Lower leg skin (tissue), 4 donors: ENCODE measurements at regions not wholly inside any gene's neighbourhood (a gene's known extent, or its start where the extent isn't known, plus 50 kb on each side); places are given as distances from the start of the nearest gene placed in this dataset.

ENCODE experiments used
- DNase-seq, 2 donors: peaks; one replicate each; pipeline ENCODE4 v3.0.0-alpha.2; 2019; ENCODE audit warnings: low spot score in 2 of 2
- H3K4me3 ChIP-seq: fragments of 200-600 bp; sonication (generic); 2 replicates; pipeline ENCODE4 v1.5.1; 2017; ENCODE audit warnings: mild to moderate bottlenecking, low read depth; ENCODE audit not compliant: poor library complexity, severe bottlenecking
- POLR2A ChIP-seq, 2 donors: fragments of 450-650 bp; IDR thresholded peaks; one replicate each; pipeline ENCODE4 v1.6.1; 2016 to 2017; ENCODE audit warnings: antibody characterized with exemption in 2 of 2, mild to moderate bottlenecking in 1 of 2, moderate library complexity in 1 of 2
- WGBS, 2 donors: methylation state at CpG; one replicate each; pipeline ENCODE4 v1.1.5; 2018; 5-methylcytosine and 5-hydroxymethylcytosine counted together
- intact Hi-C: fragments of 100-400 bp; cut with DNase I; formaldehyde crosslinking; loops from one replicate; pipeline ENCODE4 v1.15.0; 2023; ENCODE audit warnings: low total_unique reads
- TF ChIP-seq, protein P1 (sequence below), 3 donors: fragments of 450-650 bp; IDR thresholded peaks; one replicate each; pipeline ENCODE4 v1.5.1; 2016; ENCODE audit warnings: antibody characterized with exemption in 3 of 3, mild to moderate bottlenecking in 3 of 3, moderate library complexity in 2 of 3

DNA sequence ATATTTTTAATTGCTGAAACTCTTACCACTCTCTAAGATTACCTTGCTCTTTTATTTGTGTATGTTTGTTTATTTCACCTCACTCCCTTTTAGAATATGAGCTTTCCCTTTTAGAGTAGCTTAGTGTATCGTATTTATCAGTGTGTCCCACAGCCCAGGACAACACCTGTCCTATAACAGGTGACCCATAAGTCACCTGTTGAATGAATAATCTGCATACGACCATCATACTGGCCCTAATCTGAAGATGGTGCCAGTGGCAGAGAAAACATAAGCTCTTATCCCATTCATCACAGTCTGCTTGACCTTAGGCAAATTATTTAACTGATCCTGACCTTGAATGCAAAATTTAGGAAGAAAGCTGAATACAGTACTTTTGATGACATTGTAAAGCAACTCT lies 254.6 kb upstream of the NR2F2 start:
- DNase-seq: no peak
- 70 to 81% methylated on average over 2 of the region's 2 CpGs for WGBS, 2 donors
- TF ChIP-seq, protein P1, sequence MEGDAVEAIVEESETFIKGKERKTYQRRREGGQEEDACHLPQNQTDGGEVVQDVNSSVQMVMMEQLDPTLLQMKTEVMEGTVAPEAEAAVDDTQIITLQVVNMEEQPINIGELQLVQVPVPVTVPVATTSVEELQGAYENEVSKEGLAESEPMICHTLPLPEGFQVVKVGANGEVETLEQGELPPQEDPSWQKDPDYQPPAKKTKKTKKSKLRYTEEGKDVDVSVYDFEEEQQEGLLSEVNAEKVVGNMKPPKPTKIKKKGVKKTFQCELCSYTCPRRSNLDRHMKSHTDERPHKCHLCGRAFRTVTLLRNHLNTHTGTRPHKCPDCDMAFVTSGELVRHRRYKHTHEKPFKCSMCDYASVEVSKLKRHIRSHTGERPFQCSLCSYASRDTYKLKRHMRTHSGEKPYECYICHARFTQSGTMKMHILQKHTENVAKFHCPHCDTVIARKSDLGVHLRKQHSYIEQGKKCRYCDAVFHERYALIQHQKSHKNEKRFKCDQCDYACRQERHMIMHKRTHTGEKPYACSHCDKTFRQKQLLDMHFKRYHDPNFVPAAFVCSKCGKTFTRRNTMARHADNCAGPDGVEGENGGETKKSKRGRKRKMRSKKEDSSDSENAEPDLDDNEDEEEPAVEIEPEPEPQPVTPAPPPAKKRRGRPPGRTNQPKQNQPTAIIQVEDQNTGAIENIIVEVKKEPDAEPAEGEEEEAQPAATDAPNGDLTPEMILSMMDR (IDR thresholded peaks at IDR 0.05): no peak
- no peak for TF ChIP-seq POLR2A (IDR thresholded peaks at IDR 0.05)
- intact Hi-C loops: no loop called here
- H3K4me3 ChIP-seq: no peak overlapping the region

DNA sequence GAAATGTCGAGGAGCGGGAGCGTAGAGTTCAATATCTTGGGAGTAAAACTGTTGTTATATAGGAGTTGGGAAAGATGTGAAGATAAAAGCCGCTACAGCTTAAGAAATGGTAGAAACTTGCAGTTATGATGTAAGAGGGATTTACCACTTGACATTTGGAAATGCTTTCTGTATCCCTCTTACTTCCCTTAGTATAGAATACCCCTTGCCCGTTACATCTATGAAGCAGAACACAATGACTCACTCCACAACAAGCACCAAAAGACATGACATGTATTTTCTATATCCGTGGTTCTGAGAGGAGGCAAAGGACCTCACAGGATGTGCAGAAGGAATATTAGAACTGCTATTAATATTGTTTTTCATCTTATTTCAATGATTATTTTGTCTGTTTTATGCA lies 254.2 kb upstream of the NR2F2 start:
- intact Hi-C loops: no loop called here
- DNase-seq: no peak
- TF ChIP-seq, protein P1 (IDR thresholded peaks at IDR 0.05): no peak
- no peak for TF ChIP-seq POLR2A (IDR thresholded peaks at IDR 0.05)
- H3K4me3 ChIP-seq: no peak overlapping the region
- 94% methylated on average over 6 of the region's 6 CpGs for WGBS, 2 donors

GRCh38 chr15:96079041-96079440 lies 251.5 kb upstream of the NR2F2 start:
- WGBS, 2 donors: 88 to 90% methylated on average over 4 of the region's 4 CpGs
- DNase-seq: no peak
- TF ChIP-seq, protein P1 (IDR thresholded peaks at IDR 0.05): no peak
- no peak for TF ChIP-seq POLR2A (IDR thresholded peaks at IDR 0.05)
- intact Hi-C loops: no loop called here
- no peak overlapping the region for H3K4me3 ChIP-seq

- 84 to 88% methylated on average over 3 of the region's 3 CpGs for WGBS, 2 donors
- intact Hi-C loops: no loop called here
- no peak for DNase-seq
Measured at GRCh38 chr15:96079882-96080281, 250.6 kb upstream of the NR2F2 start.

GRCh38 chr15:96086164-96086563 lies 244.3 kb upstream of the NR2F2 start:
- no peak overlapping the region for H3K4me3 ChIP-seq
- TF ChIP-seq POLR2A (IDR thresholded peaks at IDR 0.05): no peak
- TF ChIP-seq, protein P1 (IDR thresholded peaks at IDR 0.05): no peak
- WGBS, 2 donors: 45 to 53% methylated on average over 3 of the region's 3 CpGs
- intact Hi-C loops: no loop called here
- no peak for DNase-seq

More at GRCh38 chr15:96079882-96080281, 250.6 kb upstream of the NR2F2 start:
- TF ChIP-seq, protein P1 (IDR thresholded peaks at IDR 0.05): no peak
- TF ChIP-seq POLR2A (IDR thresholded peaks at IDR 0.05): no peak
- H3K4me3 ChIP-seq: no peak overlapping the region

DNA sequence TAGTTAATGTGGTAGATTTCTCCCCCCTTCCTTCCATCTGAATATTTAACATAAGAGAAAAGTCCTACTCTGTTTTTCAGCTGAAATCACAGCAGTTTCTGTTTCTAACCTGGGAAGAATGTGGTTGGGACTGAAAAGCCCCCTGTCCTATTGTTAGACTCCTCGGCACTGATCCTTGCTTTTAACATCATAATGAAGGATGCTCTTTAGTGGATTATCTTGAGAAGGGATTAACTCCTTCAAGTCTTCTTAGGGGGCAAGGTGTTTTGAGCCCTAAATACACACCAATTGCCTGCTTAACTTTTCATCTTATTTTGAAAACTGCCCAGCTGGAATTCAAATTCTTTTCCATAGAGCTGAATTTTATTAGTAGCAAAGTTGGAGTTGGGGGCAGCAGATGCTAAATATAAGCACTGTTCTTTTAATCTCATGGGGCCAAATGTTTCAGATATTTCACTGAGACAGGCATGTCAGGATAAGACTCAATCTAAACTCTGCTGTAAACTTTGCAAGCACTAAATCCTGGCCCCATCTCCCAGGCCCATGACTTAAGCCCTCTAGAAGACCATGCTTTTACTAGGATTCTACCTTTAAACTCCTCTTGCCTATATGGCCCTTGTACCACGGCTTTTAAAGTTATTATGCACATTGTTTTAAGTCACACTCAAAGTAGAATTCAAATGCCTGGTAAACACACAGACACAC lies 243.2 kb upstream of the NR2F2 start:
- intact Hi-C loops: no loop called here
- no peak for TF ChIP-seq POLR2A (IDR thresholded peaks at IDR 0.05)
- TF ChIP-seq, protein P1 (IDR thresholded peaks at IDR 0.05): no peak
- no peak overlapping the region for H3K4me3 ChIP-seq
- DNase-seq: no peak
- 46 to 51% methylated on average over 2 of the region's 2 CpGs for WGBS, 2 donors
